CD4-positive, CD25-positive, alpha-beta regulatory T cell (primary cell): ENCODE measurements at regions not wholly inside any gene's neighbourhood (a gene's known extent, or its start where the extent isn't known, plus 50 kb on each side); places are given as distances from the start of the nearest gene placed in this dataset.
"Not testable (repeated sequence)": the region's sequence is repeated elsewhere in the genome, so short reads cannot be mapped to it uniquely, and the experiment has no call there.

ENCODE experiments used
- ATAC-seq, 2 donors: fragments of 150-1000 bp; cut with Tn5 transposase; one replicate each; pipeline ENCODE4 v1.10.0; 2021; ENCODE audit warnings: low read depth in 2 of 2, moderate number of reproducible peaks in 2 of 2, moderate library complexity in 1 of 2
- DNase-seq, 3 donors: peaks; one replicate each; pipeline versions ENCODE4 v3.0.0 to v3.0.0-alpha.2; 2012 to 2022; ENCODE audit warnings: mixed read lengths in 1 of 3
- H3K27ac ChIP-seq: one replicate; pipeline ENCODE4 v1.7.0; 2013; ENCODE audit warnings: mild to moderate bottlenecking, low read length; ENCODE audit not compliant: insufficient read depth, poor library complexity, severe bottlenecking
- H3K27me3 ChIP-seq: one replicate; pipeline ENCODE4 v1.7.0; 2013; ENCODE audit warnings: low read length; ENCODE audit not compliant: control insufficient read depth, insufficient read depth
- H3K36me3 ChIP-seq: one replicate; pipeline ENCODE4 v1.7.0; 2013; ENCODE audit warnings: mild to moderate bottlenecking, low read length, moderate library complexity; ENCODE audit not compliant: control insufficient read depth, insufficient read depth
- H3K4me1 ChIP-seq: 2 replicates; pipeline ENCODE4 v1.7.0; 2013; ENCODE audit warnings: mild to moderate bottlenecking, low read length; ENCODE audit not compliant: insufficient read depth, control insufficient read depth, poor library complexity, severe bottlenecking
- H3K4me3 ChIP-seq: one replicate; pipeline ENCODE4 v1.7.0; 2013; ENCODE audit warnings: low read depth, mild to moderate bottlenecking, low read length, moderate library complexity
- H3K9me3 ChIP-seq, 2 experiments: 1 replicate in 1 of 2; 2 replicates in 1 of 2; pipeline ENCODE4 v1.7.0; 2013; ENCODE audit warnings: low read length in 2 of 2, mild to moderate bottlenecking in 1 of 2, moderate library complexity in 1 of 2; ENCODE audit not compliant: control insufficient read depth in 2 of 2
- H3K27ac Mint-ChIP-seq, 3 donors: one replicate each; pipeline ENCODE4 v1.8.0; 2020 to 2022; ENCODE audit warnings: mild to moderate bottlenecking in 3 of 3, mixed read lengths in 3 of 3, moderate library complexity in 2 of 3
- H3K27me3 Mint-ChIP-seq: one replicate; pipeline ENCODE4 v1.8.0; 2022; ENCODE audit warnings: mild to moderate bottlenecking, mixed read lengths
- H3K36me3 Mint-ChIP-seq: one replicate; pipeline ENCODE4 v1.8.0; 2020; ENCODE audit warnings: mixed read lengths
- H3K4me1 Mint-ChIP-seq, 4 donors: one replicate each; pipeline ENCODE4 v1.8.0; 2020 to 2022; ENCODE audit warnings: mixed read lengths in 4 of 4, mild to moderate bottlenecking in 1 of 4
- H3K4me3 Mint-ChIP-seq, 4 donors: one replicate each; pipeline ENCODE4 v1.8.0; 2020 to 2022; ENCODE audit warnings: mild to moderate bottlenecking in 4 of 4, mixed read lengths in 4 of 4, moderate library complexity in 3 of 4
- H3K9me3 Mint-ChIP-seq, 7 donors: one replicate each; pipeline ENCODE4 v1.8.0; 2020 to 2022; ENCODE audit warnings: mixed read lengths in 7 of 7, mild to moderate bottlenecking in 3 of 7, moderate library complexity in 2 of 7

- peaks cover 0 to 2% (median 0%) of the 10 kb centered on the region in 7 donors for H3K9me3 Mint-ChIP-seq
- ATAC-seq, result no peak
- Histone ChIP-seq H3K9me3 (no peaks in the 10 kb centered on the region), H3K36me3 (no peaks in the 10 kb centered on the region), H3K27me3 (no peaks in the 10 kb centered on the region), H3K4me1 (no peaks in the 10 kb centered on the region), H3K4me3 (no peak overlapping the region), H3K27ac (no peak overlapping the region)
- no peak overlapping the region for H3K4me3 Mint-ChIP-seq
- no peaks in the 10 kb centered on the region for H3K36me3 Mint-ChIP-seq
- H3K4me1 Mint-ChIP-seq, result no peaks in the 10 kb centered on the region
- DNase-seq, result no peak
- no peaks in the 10 kb centered on the region for H3K27me3 Mint-ChIP-seq
- no peak overlapping the region for H3K27ac Mint-ChIP-seq
Observed at GRCh38 chr4:72768364-72768763, 199.3 kb upstream of the ADAMTS3 start.

- H3K27me3 ChIP-seq, result no peaks in the 10 kb centered on the region
- Mint-ChIP-seq H3K27ac (no peak overlapping the region), H3K36me3 (no peaks in the 10 kb centered on the region), H3K27me3 (no peaks in the 10 kb centered on the region), H3K4me3 (no peak overlapping the region), H3K4me1 (no peaks in the 10 kb centered on the region), H3K9me3 (peaks cover 0 to 2% (median 0%) of the 10 kb centered on the region in 7 donors)
- no peak overlapping the region for H3K27ac ChIP-seq
- ATAC-seq (no peak), DNase-seq (no peak)
- H3K9me3 ChIP-seq, result no peaks in the 10 kb centered on the region
- no peaks in the 10 kb centered on the region for H3K36me3 ChIP-seq
- no peak overlapping the region for H3K4me3 ChIP-seq
- no peaks in the 10 kb centered on the region for H3K4me1 ChIP-seq
Observed at GRCh38 chr4:72767618-72768302, 198.7 kb upstream of the ADAMTS3 start.

- DNase-seq, H3K36me3 Mint-ChIP-seq, H3K4me3 Mint-ChIP-seq, H3K36me3 ChIP-seq, H3K27ac ChIP-seq, H3K9me3 ChIP-seq, H3K9me3 Mint-ChIP-seq, H3K4me1 Mint-ChIP-seq, H3K4me3 ChIP-seq, H3K27me3 Mint-ChIP-seq, ATAC-seq, H3K27me3 ChIP-seq, H3K27ac Mint-ChIP-seq, H3K4me1 ChIP-seq: not testable (repeated sequence)
Observed at GRCh38 chr4:72765788-72766187, 196.8 kb upstream of the ADAMTS3 start.

GRCh38 chr4:72761368-72762038 lies 192.5 kb upstream of the ADAMTS3 start:
- H3K36me3 Mint-ChIP-seq, result no peaks in the 10 kb centered on the region
- H3K4me3 ChIP-seq, result no peak overlapping the region
- H3K36me3 ChIP-seq, result no peaks in the 10 kb centered on the region
- H3K27ac Mint-ChIP-seq, result no peak overlapping the region
- H3K4me1 Mint-ChIP-seq, result no peaks in the 10 kb centered on the region
- no peaks in the 10 kb centered on the region for H3K4me1 ChIP-seq
- H3K9me3 ChIP-seq, result no peaks in the 10 kb centered on the region
- H3K27me3 Mint-ChIP-seq, result no peaks in the 10 kb centered on the region
- peaks cover 0 to 5% (median 2%) of the 10 kb centered on the region in 7 donors for H3K9me3 Mint-ChIP-seq
- DNase-seq, result no peak
- H3K4me3 Mint-ChIP-seq, result no peak overlapping the region
- no peaks in the 10 kb centered on the region for H3K27me3 ChIP-seq
- H3K27ac ChIP-seq, result no peak overlapping the region
- no peak for ATAC-seq

GRCh38 chr4:72753414-72753813 lies 184.4 kb upstream of the ADAMTS3 start:
- H3K4me1 Mint-ChIP-seq, H3K27me3 ChIP-seq, H3K36me3 Mint-ChIP-seq, H3K27me3 Mint-ChIP-seq, ATAC-seq, H3K4me1 ChIP-seq, DNase-seq, H3K27ac Mint-ChIP-seq, H3K36me3 ChIP-seq, H3K4me3 Mint-ChIP-seq, H3K4me3 ChIP-seq, H3K27ac ChIP-seq: not testable (repeated sequence)
- H3K9me3 Mint-ChIP-seq, result peaks cover 2 to 37% (median 7%) of the 10 kb centered on the region in 7 donors
- H3K9me3 ChIP-seq, result peaks cover 0 to 10% of the 10 kb centered on the region in 2 experiments

- no peak overlapping the region for H3K4me3 ChIP-seq
- no peaks in the 10 kb centered on the region for H3K4me1 ChIP-seq
- Mint-ChIP-seq H3K4me1 (no peaks in the 10 kb centered on the region), H3K9me3 (peaks cover 0 to 5% (median 0%) of the 10 kb centered on the region in 7 donors), H3K36me3 (no peaks in the 10 kb centered on the region), H3K27me3 (no peaks in the 10 kb centered on the region), H3K27ac (no peak overlapping the region), H3K4me3 (no peak overlapping the region)
- ATAC-seq, result no peak
- DNase-seq, result no peak
- H3K27ac ChIP-seq, result no peak overlapping the region
- H3K27me3 ChIP-seq, result no peaks in the 10 kb centered on the region
- no peaks in the 10 kb centered on the region for H3K9me3 ChIP-seq
- H3K36me3 ChIP-seq, result no peaks in the 10 kb centered on the region
Observed at GRCh38 chr4:72744103-72744725, 175.2 kb upstream of the ADAMTS3 start.

GRCh38 chr4:72743078-72743477 lies 174.1 kb upstream of the ADAMTS3 start:
- Mint-ChIP-seq H3K4me1 (no peaks in the 10 kb centered on the region), H3K36me3 (no peaks in the 10 kb centered on the region), H3K9me3 (peaks cover 0 to 3% (median 0%) of the 10 kb centered on the region in 7 donors), H3K4me3 (no peak overlapping the region), H3K27ac (no peak overlapping the region), H3K27me3 (no peaks in the 10 kb centered on the region)
- H3K27ac ChIP-seq, result no peak overlapping the region
- no peak for ATAC-seq
- H3K36me3 ChIP-seq, result no peaks in the 10 kb centered on the region
- no peak overlapping the region for H3K4me3 ChIP-seq
- H3K4me1 ChIP-seq, result no peaks in the 10 kb centered on the region
- H3K9me3 ChIP-seq, result no peaks in the 10 kb centered on the region
- H3K27me3 ChIP-seq, result no peaks in the 10 kb centered on the region
- no peak for DNase-seq
